ENCODE measurements at regions not wholly inside any gene's neighbourhood (a gene's known extent, or its start where the extent isn't known, plus 50 kb on each side); places are given as distances from the start of the nearest gene placed in this dataset.
"Not testable (repeated sequence)": the region's sequence is repeated elsewhere in the genome, so short reads cannot be mapped to it uniquely, and the experiment has no call there.

DNA sequence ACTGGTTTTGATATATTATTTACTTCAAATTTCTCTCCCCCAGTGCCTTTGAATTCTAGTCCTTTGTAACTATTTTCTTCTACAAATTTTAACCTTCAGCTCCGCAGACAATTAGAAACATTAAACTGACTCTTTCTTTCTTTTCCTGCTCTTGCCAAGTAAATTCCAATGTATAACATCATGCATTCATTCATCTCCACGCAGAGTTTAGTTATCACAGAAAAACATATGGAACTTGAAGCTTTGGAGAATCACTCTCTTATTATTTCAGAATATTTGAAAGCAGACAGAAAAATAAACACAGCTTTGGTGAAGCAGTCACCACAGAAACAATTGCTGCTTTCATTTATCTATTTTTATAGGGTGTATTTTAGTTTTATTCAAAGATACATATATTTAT is 778.7 kb upstream of the CDH8 start:
- WGBS (ENCODE audit: insufficient coverage, low lambda C conversion rate), result 80% methylated on average over 2 of the region's 2 CpGs
- Histone ChIP-seq H3K27me3 (ENCODE audit: control insufficient read depth, insufficient read depth, low read length) (no peaks in the 10 kb centered on the region), H3K9me3 (ENCODE audit: control insufficient read depth, low read depth, low read length) (no peaks in the 10 kb centered on the region), H3K36me3 (ENCODE audit: control insufficient read depth, insufficient read depth, low read length) (no peaks in the 10 kb centered on the region), H3K4me1 (ENCODE audit: control insufficient read depth, insufficient read depth, low read length) (no peaks in the 10 kb centered on the region), H3K27ac (ENCODE audit: low read length) (no peak overlapping the region), H3K4me3 (ENCODE audit: low read length) (no peak overlapping the region)
- DNase-seq, result no peak

DNA sequence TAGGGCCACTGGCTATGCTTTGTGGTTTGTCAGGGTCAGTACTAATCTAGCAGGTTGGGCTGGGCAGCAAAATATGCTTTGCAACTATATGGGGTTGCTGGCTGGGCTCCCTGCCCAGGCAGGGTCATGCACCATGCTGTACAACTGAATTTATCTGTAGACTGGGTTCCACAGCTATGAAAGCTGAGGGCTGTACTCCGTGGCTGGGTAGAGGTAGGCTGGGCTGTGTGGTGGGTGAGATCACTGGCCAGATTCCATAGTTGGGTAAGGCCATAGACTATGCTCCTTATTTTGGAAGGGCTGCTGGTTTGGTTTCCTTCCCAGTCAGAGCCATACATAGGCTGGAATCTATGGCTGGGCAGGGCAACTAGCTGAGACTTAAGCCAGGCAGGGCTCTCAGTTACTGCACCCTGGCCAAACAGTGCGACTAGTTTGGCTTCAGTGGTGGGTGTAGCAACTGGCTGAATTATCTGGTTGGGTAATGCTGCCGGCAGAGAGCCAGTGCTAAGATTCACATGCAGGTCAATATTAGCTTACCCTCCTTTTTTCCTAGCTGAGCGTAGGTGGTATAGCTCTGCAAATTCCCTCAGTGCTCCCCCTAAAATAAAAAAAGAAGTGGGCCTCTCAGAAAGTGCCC is 769.1 kb upstream of the CDH8 start:
- Histone ChIP-seq H3K36me3 (ENCODE audit: control insufficient read depth, insufficient read depth, low read length) (no peaks in the 10 kb centered on the region), H3K27ac (ENCODE audit: low read length) (no peak overlapping the region), H3K4me1 (ENCODE audit: control insufficient read depth, insufficient read depth, low read length) (no peaks in the 10 kb centered on the region), H3K27me3 (ENCODE audit: control insufficient read depth, insufficient read depth, low read length) (no peaks in the 10 kb centered on the region), H3K4me3 (ENCODE audit: low read length) (no peak overlapping the region), H3K9me3 (ENCODE audit: control insufficient read depth, low read depth, low read length) (peaks cover 3% of the 10 kb centered on the region)
- DNase-seq, result no peak
- no CpG with 5 or more reads among the region's 4 CpGs for WGBS (ENCODE audit: insufficient coverage, low lambda C conversion rate)

DNA sequence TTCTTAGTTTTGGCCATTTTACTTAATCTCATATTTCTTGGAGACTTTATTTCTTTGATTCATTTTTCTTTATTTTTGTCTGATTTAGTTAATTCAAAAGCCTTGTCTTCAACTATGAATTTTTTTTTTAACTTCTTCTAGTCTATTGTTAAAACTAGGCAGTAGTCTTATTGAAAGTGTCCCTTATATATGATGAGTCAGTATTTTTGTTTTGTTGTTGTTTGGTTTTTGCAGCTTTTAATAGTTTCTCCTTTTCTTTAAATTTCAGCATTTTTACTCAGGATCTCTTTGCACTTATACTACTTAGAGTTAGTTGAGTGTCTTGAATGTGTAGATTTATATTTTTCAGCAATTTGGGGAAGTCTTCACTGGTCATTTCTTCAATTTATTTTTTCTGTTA is 758.5 kb upstream of the CDH8 start:
- Histone ChIP-seq H3K9me3 (ENCODE audit: control insufficient read depth, low read depth, low read length) (no peaks in the 10 kb centered on the region), H3K4me3 (ENCODE audit: low read length) (no peak overlapping the region), H3K27me3 (ENCODE audit: control insufficient read depth, insufficient read depth, low read length) (no peaks in the 10 kb centered on the region), H3K4me1 (ENCODE audit: control insufficient read depth, insufficient read depth, low read length) (no peaks in the 10 kb centered on the region), H3K27ac (ENCODE audit: low read length) (no peak overlapping the region), H3K36me3 (ENCODE audit: control insufficient read depth, insufficient read depth, low read length) (no peaks in the 10 kb centered on the region)
- DNase-seq, result no peak

DNA sequence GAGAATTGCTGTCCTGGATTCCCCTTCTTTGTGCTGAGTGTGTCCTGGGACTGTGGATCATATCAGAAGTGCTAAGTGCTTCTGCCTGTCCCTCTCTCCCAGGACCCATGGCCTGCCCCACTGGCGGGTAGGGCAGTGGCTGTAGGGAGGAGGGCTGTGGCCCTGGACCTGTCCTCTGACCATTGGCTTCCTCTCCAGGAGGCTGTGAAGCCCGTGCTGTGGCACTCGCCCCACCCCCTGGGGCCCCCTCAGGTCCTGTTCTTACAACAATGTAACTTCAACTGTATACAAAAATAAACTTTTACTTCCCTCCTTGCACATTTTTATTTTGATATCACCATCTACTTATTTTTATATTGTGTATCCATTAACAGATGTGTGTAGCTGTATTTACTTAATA is 743.8 kb upstream of the CDH8 start:
- WGBS (ENCODE audit: insufficient coverage, low lambda C conversion rate), result no CpG with 5 or more reads among the region's 3 CpGs
- not testable (repeated sequence) for H3K36me3 ChIP-seq (ENCODE audit: control insufficient read depth, insufficient read depth, low read length); H3K27ac ChIP-seq (ENCODE audit: low read length); H3K4me3 ChIP-seq (ENCODE audit: low read length); H3K4me1 ChIP-seq (ENCODE audit: control insufficient read depth, insufficient read depth, low read length); H3K9me3 ChIP-seq (ENCODE audit: control insufficient read depth, low read depth, low read length); H3K27me3 ChIP-seq (ENCODE audit: control insufficient read depth, insufficient read depth, low read length); DNase-seq

DNA sequence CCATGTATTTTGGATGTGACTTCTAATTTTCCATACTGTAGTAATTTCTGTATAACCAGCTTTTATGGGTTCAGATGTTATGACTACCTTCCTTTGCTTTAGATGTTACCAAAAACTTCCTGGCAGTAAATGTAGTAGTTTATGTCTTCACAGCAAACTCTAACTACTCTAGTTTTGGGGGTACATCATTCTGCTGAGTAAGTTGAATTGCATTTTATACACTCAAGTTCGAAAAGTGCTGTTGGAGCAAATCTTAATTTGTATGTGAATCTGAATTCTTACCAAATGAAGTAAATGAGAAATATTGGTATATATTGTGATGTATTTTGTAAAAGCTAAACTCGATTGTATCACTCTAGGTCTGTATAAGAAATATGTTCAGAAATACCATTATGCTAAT is 728.3 kb upstream of the CDH8 start:
- H3K4me3 ChIP-seq (ENCODE audit: low read length), result no peak overlapping the region
- no peaks in the 10 kb centered on the region for H3K36me3 ChIP-seq (ENCODE audit: control insufficient read depth, insufficient read depth, low read length)
- no peaks in the 10 kb centered on the region for H3K27me3 ChIP-seq (ENCODE audit: control insufficient read depth, insufficient read depth, low read length)
- DNase-seq, result no peak
- H3K9me3 ChIP-seq (ENCODE audit: control insufficient read depth, low read depth, low read length), result no peaks in the 10 kb centered on the region
- H3K27ac ChIP-seq (ENCODE audit: low read length), result no peak overlapping the region
- 100% methylated on average over 2 of the region's 2 CpGs for WGBS (ENCODE audit: insufficient coverage, low lambda C conversion rate)
- no peaks in the 10 kb centered on the region for H3K4me1 ChIP-seq (ENCODE audit: control insufficient read depth, insufficient read depth, low read length)

DNA sequence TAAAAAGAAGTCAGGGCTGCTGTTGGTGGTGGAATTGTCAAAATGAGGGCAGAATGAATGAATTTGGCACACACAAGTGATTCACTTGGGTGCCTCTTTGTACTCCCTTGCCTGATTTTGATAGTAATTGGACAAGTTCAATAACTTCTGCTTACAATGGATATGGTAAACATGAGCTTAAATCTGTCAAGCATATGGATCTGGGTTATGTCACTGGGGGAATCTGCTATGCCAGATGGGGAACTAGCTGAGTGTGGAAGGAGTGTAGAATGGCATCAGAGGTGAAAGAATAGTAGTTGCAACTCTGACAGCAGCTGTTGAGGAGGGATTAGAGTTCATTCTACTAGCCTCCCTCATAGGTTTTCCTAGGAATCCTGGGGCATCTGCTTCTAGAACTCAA is 724.2 kb upstream of the CDH8 start:
- Histone ChIP-seq H3K27me3 (ENCODE audit: control insufficient read depth, insufficient read depth, low read length) (no peaks in the 10 kb centered on the region), H3K27ac (ENCODE audit: low read length) (no peak overlapping the region), H3K4me1 (ENCODE audit: control insufficient read depth, insufficient read depth, low read length) (no peaks in the 10 kb centered on the region), H3K4me3 (ENCODE audit: low read length) (no peak overlapping the region), H3K36me3 (ENCODE audit: control insufficient read depth, insufficient read depth, low read length) (no peaks in the 10 kb centered on the region), H3K9me3 (ENCODE audit: control insufficient read depth, low read depth, low read length) (no peaks in the 10 kb centered on the region)
- no peak for DNase-seq

DNA sequence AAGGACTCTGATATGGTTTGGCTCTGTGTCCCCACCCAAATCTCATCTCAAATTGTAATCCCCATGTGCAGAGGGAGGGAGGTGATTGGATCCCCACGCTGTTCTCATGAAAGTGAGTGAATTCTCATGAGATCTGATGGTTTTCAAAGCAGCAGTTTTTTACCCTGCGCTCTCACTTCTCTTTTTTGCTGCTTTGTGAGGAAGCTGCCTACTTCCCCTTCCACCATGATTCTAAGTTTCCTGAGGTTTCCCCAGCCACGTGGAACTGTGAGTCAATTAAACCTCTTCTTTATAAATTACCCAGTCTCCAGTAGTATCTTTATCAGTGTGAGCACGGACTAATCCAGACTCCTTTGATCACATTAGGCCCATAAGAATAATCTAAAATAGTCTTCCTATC is 719.7 kb upstream of the CDH8 start:
- no peaks in the 10 kb centered on the region for H3K4me1 ChIP-seq (ENCODE audit: control insufficient read depth, insufficient read depth, low read length)
- H3K36me3 ChIP-seq (ENCODE audit: control insufficient read depth, insufficient read depth, low read length), result no peaks in the 10 kb centered on the region
- DNase-seq, result no peak
- H3K27me3 ChIP-seq (ENCODE audit: control insufficient read depth, insufficient read depth, low read length), result no peaks in the 10 kb centered on the region
- no peak overlapping the region for H3K27ac ChIP-seq (ENCODE audit: low read length)
- H3K9me3 ChIP-seq (ENCODE audit: control insufficient read depth, low read depth, low read length), result no peaks in the 10 kb centered on the region
- no peak overlapping the region for H3K4me3 ChIP-seq (ENCODE audit: low read length)
- WGBS (ENCODE audit: insufficient coverage, low lambda C conversion rate), result 73% methylated on average over 3 of the region's 4 CpGs

DNA sequence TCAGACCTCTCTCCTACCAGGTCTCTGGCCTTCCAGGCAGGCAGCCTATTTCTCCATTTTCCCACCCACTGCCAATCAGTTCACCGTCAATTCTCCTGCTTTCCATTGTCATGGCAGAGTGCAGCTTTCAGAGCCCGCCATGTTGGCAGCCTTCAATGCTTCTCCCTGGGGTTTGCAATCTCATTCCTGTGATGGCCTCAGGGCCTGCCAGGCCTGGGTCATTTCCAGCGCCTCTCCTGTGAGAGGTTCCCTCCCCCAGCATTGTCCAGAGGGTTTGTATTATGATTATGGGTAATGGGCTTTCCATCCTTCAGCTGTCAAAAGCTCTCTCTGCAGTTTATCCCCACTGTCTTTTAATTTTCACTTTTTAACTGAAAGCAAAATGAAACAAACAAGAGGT is 716.6 kb upstream of the CDH8 start:
- DNase-seq, result no peak
- Histone ChIP-seq H3K9me3 (ENCODE audit: control insufficient read depth, low read depth, low read length) (no peaks in the 10 kb centered on the region), H3K27ac (ENCODE audit: low read length) (no peak overlapping the region), H3K27me3 (ENCODE audit: control insufficient read depth, insufficient read depth, low read length) (no peaks in the 10 kb centered on the region), H3K36me3 (ENCODE audit: control insufficient read depth, insufficient read depth, low read length) (no peaks in the 10 kb centered on the region), H3K4me3 (ENCODE audit: low read length) (no peak overlapping the region), H3K4me1 (ENCODE audit: control insufficient read depth, insufficient read depth, low read length) (no peaks in the 10 kb centered on the region)
- no CpG with 5 or more reads among the region's 3 CpGs for WGBS (ENCODE audit: insufficient coverage, low lambda C conversion rate)

DNA sequence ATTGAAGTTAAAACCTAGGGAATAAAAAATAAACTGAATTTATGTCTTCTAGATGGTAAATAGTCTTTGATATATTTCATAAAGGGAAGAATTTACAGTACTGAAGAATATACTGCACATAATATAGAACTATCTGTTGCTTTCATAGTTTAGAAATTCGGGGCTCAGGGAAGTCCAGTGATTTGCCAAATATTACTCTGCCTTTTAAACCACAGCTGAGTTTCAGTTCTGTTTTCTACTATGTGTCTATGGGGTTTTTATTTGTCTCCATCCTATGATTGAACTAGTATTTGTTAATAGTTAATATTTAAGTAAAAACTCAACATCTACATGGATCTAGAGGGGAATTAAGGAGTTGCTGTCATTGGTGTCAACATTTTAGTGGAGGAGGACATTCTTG is 715.0 kb upstream of the CDH8 start:
- no peak for DNase-seq
- H3K4me3 ChIP-seq (ENCODE audit: low read length), result no peak overlapping the region
- no peaks in the 10 kb centered on the region for H3K4me1 ChIP-seq (ENCODE audit: control insufficient read depth, insufficient read depth, low read length)
- H3K27me3 ChIP-seq (ENCODE audit: control insufficient read depth, insufficient read depth, low read length), result no peaks in the 10 kb centered on the region
- no peaks in the 10 kb centered on the region for H3K36me3 ChIP-seq (ENCODE audit: control insufficient read depth, insufficient read depth, low read length)
- WGBS (ENCODE audit: insufficient coverage, low lambda C conversion rate), result 88% methylated on average over 1 of the region's 1 CpG
- H3K27ac ChIP-seq (ENCODE audit: low read length), result no peak overlapping the region
- no peaks in the 10 kb centered on the region for H3K9me3 ChIP-seq (ENCODE audit: control insufficient read depth, low read depth, low read length)

DNA sequence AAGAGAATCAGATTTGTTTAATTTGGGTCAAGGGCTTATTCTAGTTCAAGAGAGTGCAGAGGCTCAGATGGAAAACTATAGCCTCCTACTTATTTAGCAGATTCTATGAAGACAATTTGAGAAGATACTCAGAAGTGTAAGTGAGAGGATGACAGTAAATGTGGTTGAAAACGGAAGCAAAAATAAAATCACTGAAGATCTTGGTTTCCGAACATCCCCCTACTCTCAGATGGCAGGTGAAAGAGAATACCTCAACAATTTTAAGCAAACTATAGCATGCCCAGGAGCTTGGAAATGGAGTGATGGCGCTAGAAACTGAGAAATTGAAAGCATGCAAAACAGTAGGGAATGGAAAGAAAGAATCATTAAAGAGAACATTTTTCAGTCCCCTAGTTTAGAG is 705.5 kb upstream of the CDH8 start:
- H3K27me3 ChIP-seq (ENCODE audit: control insufficient read depth, insufficient read depth, low read length), result no peaks in the 10 kb centered on the region
- DNase-seq, result no peak
- H3K4me3 ChIP-seq (ENCODE audit: low read length), result no peak overlapping the region
- H3K27ac ChIP-seq (ENCODE audit: low read length), result no peak overlapping the region
- H3K4me1 ChIP-seq (ENCODE audit: control insufficient read depth, insufficient read depth, low read length), result no peaks in the 10 kb centered on the region
- WGBS (ENCODE audit: insufficient coverage, low lambda C conversion rate), result 94% methylated on average over 2 of the region's 3 CpGs
- H3K9me3 ChIP-seq (ENCODE audit: control insufficient read depth, low read depth, low read length), result no peaks in the 10 kb centered on the region
- H3K36me3 ChIP-seq (ENCODE audit: control insufficient read depth, insufficient read depth, low read length), result no peaks in the 10 kb centered on the region

DNA sequence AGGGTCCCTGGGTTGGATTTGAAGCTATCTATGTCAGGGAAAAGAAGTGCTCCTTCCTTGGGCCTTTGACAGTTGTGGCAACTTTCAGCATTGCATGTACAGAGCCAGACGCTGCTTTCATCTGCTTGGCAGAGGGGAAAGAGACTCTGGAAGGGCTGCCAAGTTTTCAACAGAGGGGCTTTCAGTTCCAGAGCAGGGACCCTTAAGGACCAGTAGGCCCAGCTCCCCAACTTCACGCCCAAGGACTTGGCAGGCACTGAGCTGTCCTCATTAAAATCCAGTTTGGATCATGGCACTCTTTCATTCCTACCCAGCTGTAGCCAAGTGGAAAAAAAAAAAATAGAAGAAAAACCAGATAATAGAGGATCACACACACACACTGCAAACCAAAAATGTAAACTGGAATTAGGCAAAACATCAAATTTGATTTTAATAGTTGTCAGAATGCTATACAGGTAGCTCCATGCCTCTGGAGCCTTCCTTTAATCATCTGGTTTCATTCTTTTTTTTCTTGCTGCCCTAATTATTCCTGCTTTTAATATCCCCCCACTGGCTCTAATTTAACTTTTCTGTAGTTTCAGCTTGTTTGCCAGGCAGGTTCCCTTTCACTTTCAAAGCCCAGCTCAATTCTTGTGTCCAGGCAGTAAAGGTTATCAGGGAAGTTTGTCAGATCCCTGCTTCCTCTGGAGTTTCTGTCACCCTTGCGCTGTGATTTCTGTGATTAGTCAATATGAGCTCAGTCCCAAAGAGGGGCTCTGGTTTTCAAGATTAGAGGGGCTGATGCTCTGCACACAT is 702.6 kb upstream of the CDH8 start:
- peak in 1 of 2 donors; percentile 13 for DNase-seq
- Histone ChIP-seq H3K27me3 (ENCODE audit: control insufficient read depth, insufficient read depth, low read length) (no peaks in the 10 kb centered on the region), H3K27ac (ENCODE audit: low read length) (no peak overlapping the region), H3K4me3 (ENCODE audit: low read length) (no peak overlapping the region), H3K36me3 (ENCODE audit: control insufficient read depth, insufficient read depth, low read length) (no peaks in the 10 kb centered on the region), H3K9me3 (ENCODE audit: control insufficient read depth, low read depth, low read length) (no peaks in the 10 kb centered on the region), H3K4me1 (ENCODE audit: control insufficient read depth, insufficient read depth, low read length) (no peaks in the 10 kb centered on the region)
- no CpG with 5 or more reads among the region's 3 CpGs for WGBS (ENCODE audit: insufficient coverage, low lambda C conversion rate)
